ENCODE measurements at regions not wholly inside any gene's neighbourhood (a gene's known extent, or its start where the extent isn't known, plus 50 kb on each side); places are given as distances from the start of the nearest gene placed in this dataset.
A peak's percentile ranks its signal among the peaks of the same experiment; 100 is the strongest.

DNA sequence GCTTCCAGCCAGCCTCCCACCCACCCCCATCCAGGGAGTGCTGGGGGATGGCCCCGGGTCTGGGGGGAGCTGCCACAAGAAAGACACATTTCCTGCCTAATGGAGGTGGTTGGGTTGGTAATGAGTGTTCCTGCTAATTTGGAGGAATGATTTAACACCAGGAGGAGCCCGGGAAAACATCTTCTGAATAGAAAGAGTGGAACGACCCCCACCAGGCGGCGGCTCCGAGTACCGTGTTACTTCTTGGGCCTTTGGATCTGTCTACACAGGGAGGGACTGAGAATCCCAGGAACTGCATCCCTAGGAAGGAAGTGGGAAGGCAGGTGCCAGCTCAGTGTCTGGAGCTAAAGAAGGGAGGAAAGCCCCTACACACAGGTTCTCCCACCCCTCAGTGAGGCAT lies 64.6 kb downstream of the TSPAN17 start:
- H3K9me3 Mint-ChIP-seq (ENCODE audit: insufficient read depth): no peaks in the 10 kb centered on the region
- DNase-seq (no peak), ATAC-seq (no peak)
- peaks cover 18% of the 10 kb centered on the region for H3K27me3 Mint-ChIP-seq (ENCODE audit: low read depth)
- POLR2A ChIA-PET: no interaction called here
- no peaks in the 10 kb centered on the region for H3K36me3 Mint-ChIP-seq (ENCODE audit: low read depth)
- H3K4me1 Mint-ChIP-seq (ENCODE audit: low read depth): no peaks in the 10 kb centered on the region
- CTCF ChIA-PET: no interaction called here
- no peak overlapping the region for H3K27ac Mint-ChIP-seq
- no peak overlapping the region for H3K4me3 Mint-ChIP-seq

DNA sequence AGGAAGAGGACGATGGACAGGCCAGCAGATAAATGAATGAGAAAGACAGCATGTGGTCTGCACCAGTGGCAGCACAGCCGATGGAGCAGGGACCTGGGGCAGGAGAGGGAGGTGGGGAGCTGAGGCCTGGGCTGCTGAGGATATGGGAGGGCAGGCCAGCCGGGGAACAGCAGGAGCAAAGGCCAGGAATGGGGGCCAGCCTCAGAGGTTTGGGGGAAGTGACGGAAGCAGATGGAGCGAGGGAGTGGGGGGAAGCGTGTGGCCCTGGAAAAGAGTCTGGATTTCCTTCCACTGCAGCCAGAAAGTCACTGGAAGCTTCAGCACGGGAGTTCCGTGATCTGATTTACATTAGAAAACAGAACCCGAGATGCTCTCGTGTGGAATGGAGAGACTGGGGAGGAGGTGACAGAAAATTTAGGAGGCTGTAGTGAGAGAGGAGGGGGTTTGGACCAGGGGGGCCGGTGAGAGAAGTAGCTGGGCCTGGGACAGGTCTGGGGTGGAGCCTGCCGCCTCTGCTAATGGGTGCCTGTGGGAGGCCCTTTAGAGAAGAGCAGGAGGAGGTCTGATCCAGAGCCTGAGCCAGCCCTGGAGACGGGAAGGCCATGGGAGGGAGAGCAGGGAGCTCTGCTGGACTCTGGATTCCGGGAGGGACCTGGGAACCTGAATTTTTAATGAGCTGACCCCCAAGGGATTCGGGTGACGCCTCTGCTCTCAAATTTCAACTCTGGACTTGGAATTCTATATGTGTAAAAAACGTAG lies 65.4 kb downstream of the TSPAN17 start:
- Mint-ChIP-seq H3K4me3 (no peak overlapping the region), H3K27me3 (ENCODE audit: low read depth) (peaks cover 21% of the 10 kb centered on the region), H3K36me3 (ENCODE audit: low read depth) (no peaks in the 10 kb centered on the region), H3K9me3 (ENCODE audit: insufficient read depth) (no peaks in the 10 kb centered on the region), H3K27ac (no peak overlapping the region), H3K4me1 (ENCODE audit: low read depth) (no peaks in the 10 kb centered on the region)
- no peak for DNase-seq
- POLR2A ChIA-PET: no interaction called here
- CTCF ChIA-PET: no interaction called here
- no peak for ATAC-seq

DNA sequence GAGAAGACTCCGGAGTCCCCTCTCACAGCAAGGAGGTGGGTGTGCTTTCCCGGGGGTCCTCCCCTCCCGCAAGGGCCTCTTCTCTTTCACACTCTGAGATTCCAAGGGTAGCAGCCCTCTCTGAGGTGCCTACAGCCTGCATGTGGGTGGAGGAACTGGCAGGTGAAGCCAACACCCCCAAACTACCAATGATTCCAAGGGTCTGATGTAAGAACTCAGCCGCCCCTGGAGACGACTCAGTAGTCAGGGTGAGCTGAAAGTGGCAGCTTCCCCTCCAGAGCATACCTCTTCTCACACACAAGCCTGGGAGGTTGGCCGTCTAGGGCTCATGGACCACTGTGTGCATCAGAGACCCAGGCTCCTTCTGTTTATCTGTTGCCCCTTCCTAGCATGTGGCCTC lies 66.1 kb downstream of the TSPAN17 start:
- no peak for ATAC-seq
- peaks cover 21% of the 10 kb centered on the region for H3K27me3 Mint-ChIP-seq (ENCODE audit: low read depth)
- ChIA-PET CTCF (no interaction called here), POLR2A (no interaction called here)
- H3K4me3 Mint-ChIP-seq: no peak overlapping the region
- no peaks in the 10 kb centered on the region for H3K4me1 Mint-ChIP-seq (ENCODE audit: low read depth)
- H3K9me3 Mint-ChIP-seq (ENCODE audit: insufficient read depth): no peaks in the 10 kb centered on the region
- H3K36me3 Mint-ChIP-seq (ENCODE audit: low read depth): no peaks in the 10 kb centered on the region
- DNase-seq: no peak
- no peak overlapping the region for H3K27ac Mint-ChIP-seq

DNA sequence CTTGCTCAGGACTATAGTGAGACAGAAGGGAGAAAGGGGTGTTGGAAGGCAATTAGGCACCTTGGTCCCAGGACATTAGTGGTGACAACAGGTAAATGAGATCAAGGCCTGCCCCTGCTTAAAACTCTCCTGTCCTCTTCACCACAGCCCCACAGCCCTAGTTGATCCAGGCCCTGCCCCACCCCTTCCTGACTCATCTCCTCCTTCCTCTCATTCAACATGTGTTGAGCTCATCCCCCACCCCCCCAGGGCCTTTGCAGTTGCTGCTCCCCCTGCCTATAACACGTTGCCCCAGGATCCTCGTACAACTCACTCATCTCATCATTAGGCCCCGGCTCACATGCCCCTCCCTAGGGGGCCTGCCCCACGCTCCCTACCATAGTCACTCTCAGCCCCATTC lies 66.8 kb downstream of the TSPAN17 start:
- no peaks in the 10 kb centered on the region for H3K9me3 Mint-ChIP-seq (ENCODE audit: insufficient read depth)
- no peak overlapping the region for H3K4me3 Mint-ChIP-seq
- no peak overlapping the region for H3K27ac Mint-ChIP-seq
- H3K27me3 Mint-ChIP-seq (ENCODE audit: low read depth): peaks cover 23% of the 10 kb centered on the region
- no peaks in the 10 kb centered on the region for H3K36me3 Mint-ChIP-seq (ENCODE audit: low read depth)
- ATAC-seq: no peak
- ChIA-PET CTCF (no interaction called here), POLR2A (no interaction called here)
- no peaks in the 10 kb centered on the region for H3K4me1 Mint-ChIP-seq (ENCODE audit: low read depth)
- no peak for DNase-seq

DNA sequence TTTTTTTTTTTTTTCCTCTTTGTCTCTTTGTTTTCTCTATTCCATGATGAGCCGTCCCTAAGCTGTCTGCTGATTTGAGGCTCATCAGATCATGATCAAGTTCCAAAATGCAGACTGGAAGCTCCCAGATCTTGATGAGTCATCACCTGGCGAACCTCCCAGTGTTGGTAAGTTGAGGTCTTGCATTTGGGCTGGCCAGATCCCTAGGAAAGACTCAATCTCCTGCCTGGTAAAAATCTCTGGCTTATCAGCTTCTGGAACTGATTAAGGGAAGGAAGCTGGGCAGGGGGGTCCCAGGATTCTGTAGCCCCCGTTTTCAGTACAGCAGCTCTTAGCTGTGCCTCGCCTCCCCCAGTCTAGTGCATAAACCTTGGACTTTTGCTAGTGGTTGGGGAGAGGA lies 69.0 kb downstream of the TSPAN17 start:
- Mint-ChIP-seq H3K27me3 (ENCODE audit: low read depth) (peaks cover 29% of the 10 kb centered on the region), H3K27ac (no peak overlapping the region), H3K4me1 (ENCODE audit: low read depth) (no peaks in the 10 kb centered on the region), H3K9me3 (ENCODE audit: insufficient read depth) (no peaks in the 10 kb centered on the region), H3K36me3 (ENCODE audit: low read depth) (no peaks in the 10 kb centered on the region), H3K4me3 (no peak overlapping the region)
- no peak for DNase-seq
- ChIA-PET POLR2A (no interaction called here), CTCF (interaction anchor here (1.4 kb wide), 1 partner anchor 55 kb away, joined by 4 read pairs; no protein-coding TSS in a partner anchor)
- ATAC-seq: no peak

DNA sequence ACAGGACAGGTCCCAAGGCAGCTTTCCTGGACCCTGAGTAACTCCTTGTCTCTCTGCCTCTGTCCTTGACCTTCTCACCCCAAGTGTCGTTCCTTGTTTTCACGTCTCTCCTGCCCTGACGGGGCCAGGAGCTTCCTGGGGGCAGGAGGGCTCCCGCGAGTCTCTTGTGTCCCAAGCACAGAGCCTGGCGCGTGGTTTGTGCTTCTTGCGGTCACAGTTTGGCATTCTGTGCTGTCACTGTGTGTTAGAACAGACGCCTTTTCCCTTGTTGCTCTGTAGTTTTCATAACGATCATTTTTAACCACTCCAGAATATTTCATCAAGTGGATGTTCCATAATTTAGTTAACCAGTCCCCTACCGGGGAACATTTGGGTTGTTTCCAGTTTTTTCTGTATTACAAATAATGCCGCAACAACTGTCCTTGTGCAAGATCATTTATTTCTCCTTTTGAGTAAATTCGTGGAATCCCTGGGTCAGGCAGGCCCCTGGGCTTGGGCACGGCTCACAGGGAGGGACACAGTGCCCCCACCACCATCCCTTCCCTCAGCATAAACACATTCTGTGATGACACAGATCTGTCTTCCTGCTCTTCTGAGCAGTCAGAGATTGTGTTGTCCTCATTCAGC lies 71.9 kb downstream of the TSPAN17 start:
- no peaks in the 10 kb centered on the region for H3K36me3 Mint-ChIP-seq (ENCODE audit: low read depth)
- peaks cover 5% of the 10 kb centered on the region for H3K4me1 Mint-ChIP-seq (ENCODE audit: low read depth)
- no peaks in the 10 kb centered on the region for H3K9me3 Mint-ChIP-seq (ENCODE audit: insufficient read depth)
- POLR2A ChIA-PET: no interaction called here
- CTCF ChIA-PET: no interaction called here
- peaks cover 29% of the 10 kb centered on the region for H3K27me3 Mint-ChIP-seq (ENCODE audit: low read depth)
- no peak for DNase-seq
- no peak for ATAC-seq
- no peak overlapping the region for H3K27ac Mint-ChIP-seq
- H3K4me3 Mint-ChIP-seq: no peak overlapping the region

DNA sequence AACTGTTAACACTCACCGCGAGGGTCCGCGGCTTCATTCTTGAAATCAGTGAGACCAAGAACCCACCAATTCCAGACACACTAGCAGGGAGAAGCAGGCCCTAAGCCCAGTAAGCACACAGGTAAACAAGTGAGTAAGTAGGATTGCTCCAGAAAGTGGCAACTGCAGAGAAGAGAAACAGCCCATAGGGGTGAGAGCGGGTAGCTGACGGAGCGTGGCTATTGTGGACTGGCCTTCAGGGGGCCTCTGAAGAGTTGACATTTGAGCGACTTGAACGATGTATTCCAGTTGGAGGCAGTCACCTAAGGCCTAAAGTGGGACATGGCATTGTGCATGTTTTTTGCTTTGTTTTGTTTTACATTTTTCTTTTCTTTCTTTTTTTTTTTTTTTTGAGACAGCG lies 74.2 kb downstream of the TSPAN17 start:
- ATAC-seq (no peak), DNase-seq (no peak)
- H3K36me3 Mint-ChIP-seq (ENCODE audit: low read depth): no peaks in the 10 kb centered on the region
- H3K4me3 Mint-ChIP-seq: no peak overlapping the region
- peaks cover 40% of the 10 kb centered on the region for H3K27me3 Mint-ChIP-seq (ENCODE audit: low read depth)
- H3K4me1 Mint-ChIP-seq (ENCODE audit: low read depth): peaks cover 5% of the 10 kb centered on the region
- CTCF ChIA-PET: no interaction called here
- POLR2A ChIA-PET: no interaction called here
- H3K27ac Mint-ChIP-seq: no peak overlapping the region
- H3K9me3 Mint-ChIP-seq (ENCODE audit: insufficient read depth): no peaks in the 10 kb centered on the region

DNA sequence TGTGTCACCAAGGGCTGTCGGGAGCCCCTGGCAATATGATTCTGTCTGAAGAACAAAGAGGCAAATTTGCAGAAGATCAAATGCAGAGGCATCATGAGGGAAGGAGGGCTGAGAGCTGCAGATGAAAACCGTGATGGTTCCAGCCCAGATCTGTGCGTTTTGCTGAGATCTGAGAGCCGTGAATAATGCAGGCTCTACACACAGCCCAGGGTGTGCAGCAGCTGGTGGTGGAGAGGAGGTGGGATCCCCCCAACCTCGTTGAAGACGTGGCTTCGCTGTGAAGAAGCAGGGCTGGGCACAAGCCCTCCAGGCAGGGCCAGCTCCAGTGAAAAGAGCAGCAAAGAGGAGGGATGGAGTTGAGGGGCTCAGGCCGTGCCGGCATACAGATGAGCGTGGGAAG lies 75.5 kb downstream of the TSPAN17 start:
- Mint-ChIP-seq H3K27ac (no peak overlapping the region), H3K9me3 (ENCODE audit: insufficient read depth) (no peaks in the 10 kb centered on the region), H3K4me1 (ENCODE audit: low read depth) (peaks cover 7% of the 10 kb centered on the region), H3K36me3 (ENCODE audit: low read depth) (no peaks in the 10 kb centered on the region), H3K27me3 (ENCODE audit: low read depth) (peaks cover 38% of the 10 kb centered on the region), H3K4me3 (no peak overlapping the region)
- ATAC-seq (no peak), DNase-seq (no peak)
- CTCF ChIA-PET: no interaction called here
- POLR2A ChIA-PET: no interaction called here

DNA sequence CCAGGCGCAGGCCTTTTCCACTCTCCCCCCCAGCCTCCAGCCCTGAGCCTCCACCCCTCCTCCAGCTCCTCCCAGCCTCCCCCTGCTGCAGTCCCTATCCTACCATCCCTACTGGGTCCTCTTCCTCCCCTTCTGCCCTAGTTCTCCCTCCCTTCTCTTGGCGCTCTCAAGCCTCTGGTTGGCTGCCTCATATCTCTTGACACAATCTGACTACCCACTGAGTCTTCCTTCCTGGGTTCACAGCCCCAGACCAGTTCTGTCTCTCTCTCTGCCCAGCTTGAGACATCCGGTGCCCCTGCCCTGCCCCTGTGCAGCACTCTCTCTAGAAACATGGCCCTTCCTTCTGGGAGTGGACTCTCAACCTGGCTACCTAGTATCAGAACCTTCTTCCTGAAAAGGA lies 76.2 kb downstream of the TSPAN17 start:
- CTCF ChIA-PET: interaction anchor here (1.4 kb wide), 1 partner anchor 63 kb away, joined by 4 read pairs; no protein-coding TSS in a partner anchor
- peaks cover 7% of the 10 kb centered on the region for H3K4me1 Mint-ChIP-seq (ENCODE audit: low read depth)
- no peak overlapping the region for H3K4me3 Mint-ChIP-seq
- peak; percentile 47 for ATAC-seq
- POLR2A ChIA-PET: no interaction called here
- no peak overlapping the region for H3K27ac Mint-ChIP-seq
- DNase-seq: no peak
- peaks cover 38% of the 10 kb centered on the region for H3K27me3 Mint-ChIP-seq (ENCODE audit: low read depth)
- no peaks in the 10 kb centered on the region for H3K36me3 Mint-ChIP-seq (ENCODE audit: low read depth)
- H3K9me3 Mint-ChIP-seq (ENCODE audit: insufficient read depth): no peaks in the 10 kb centered on the region

DNA sequence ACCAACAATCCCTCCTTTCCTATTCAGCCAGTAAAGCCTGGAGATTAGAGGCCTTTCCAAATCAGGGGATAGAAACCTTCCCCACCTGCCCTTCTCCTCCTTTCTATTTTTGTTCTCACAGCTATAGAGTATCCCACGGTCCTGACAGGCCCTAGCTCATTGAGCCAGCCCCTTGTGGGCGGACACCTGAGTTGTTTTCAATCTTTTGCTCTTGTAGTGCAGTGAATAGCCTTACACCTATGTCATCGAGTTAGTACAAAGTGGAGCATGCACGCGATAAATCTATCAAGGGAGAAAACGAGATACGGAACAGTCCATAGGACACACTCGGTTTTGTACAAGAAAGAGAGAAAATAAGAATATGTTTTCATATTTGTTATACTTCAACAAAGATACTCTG lies 77.2 kb downstream of the TSPAN17 start:
- no peaks in the 10 kb centered on the region for H3K9me3 Mint-ChIP-seq (ENCODE audit: insufficient read depth)
- peaks cover 36% of the 10 kb centered on the region for H3K27me3 Mint-ChIP-seq (ENCODE audit: low read depth)
- H3K27ac Mint-ChIP-seq: no peak overlapping the region
- CTCF ChIA-PET: interaction anchor here (0.8 to 1.4 kb wide), 2 partner anchors 64 to 1108 kb away, joined by 3 to 4 read pairs; no protein-coding TSS in a partner anchor
- POLR2A ChIA-PET: no interaction called here
- no peak for DNase-seq
- no peaks in the 10 kb centered on the region for H3K36me3 Mint-ChIP-seq (ENCODE audit: low read depth)
- H3K4me3 Mint-ChIP-seq: no peak overlapping the region
- no peak for ATAC-seq
- H3K4me1 Mint-ChIP-seq (ENCODE audit: low read depth): peaks cover 7% of the 10 kb centered on the region

DNA sequence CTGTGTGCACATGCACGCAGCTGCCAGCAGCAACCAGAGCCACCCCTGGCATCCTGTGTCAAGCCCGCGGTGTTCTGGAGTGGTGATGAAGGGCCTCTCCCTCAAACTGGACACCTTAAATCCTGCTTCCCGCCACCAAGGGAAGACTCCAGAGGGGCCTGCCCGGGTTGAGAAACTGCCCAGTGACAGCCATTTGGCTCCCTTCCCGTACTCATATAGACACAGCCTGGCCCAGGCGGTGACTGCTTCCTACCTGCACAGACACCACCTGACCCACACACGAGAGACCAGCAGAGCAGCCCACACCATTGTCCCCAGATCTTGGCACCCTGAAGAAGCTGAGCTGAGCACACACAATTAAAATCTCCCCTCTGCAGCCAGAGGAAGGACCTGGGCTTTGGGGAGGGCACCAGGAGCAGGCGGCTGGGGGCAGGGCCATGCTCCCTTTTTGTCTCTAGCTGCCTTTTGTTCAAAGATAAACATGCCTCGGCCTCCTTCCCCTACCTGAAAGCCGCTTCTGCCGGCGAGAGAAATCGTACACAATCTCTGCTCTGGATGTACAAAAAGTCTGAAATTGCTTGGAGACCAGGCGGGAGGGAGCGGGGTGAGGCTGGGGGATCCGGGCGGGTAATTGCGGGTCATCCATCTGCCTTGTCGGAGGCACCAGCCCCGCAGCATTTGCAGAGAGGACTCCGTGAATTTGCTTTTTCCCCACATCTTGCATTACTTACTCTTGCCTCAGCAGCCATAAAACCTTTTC lies 78.4 kb downstream of the TSPAN17 start:
- no peaks in the 10 kb centered on the region for H3K9me3 Mint-ChIP-seq (ENCODE audit: insufficient read depth)
- CTCF ChIA-PET: no interaction called here
- H3K4me1 Mint-ChIP-seq (ENCODE audit: low read depth): peaks cover 7% of the 10 kb centered on the region
- H3K36me3 Mint-ChIP-seq (ENCODE audit: low read depth): no peaks in the 10 kb centered on the region
- H3K27ac Mint-ChIP-seq: no peak overlapping the region
- ATAC-seq (no peak), DNase-seq (no peak)
- H3K27me3 Mint-ChIP-seq (ENCODE audit: low read depth): peaks cover 38% of the 10 kb centered on the region
- no peak overlapping the region for H3K4me3 Mint-ChIP-seq
- POLR2A ChIA-PET: no interaction called here

DNA sequence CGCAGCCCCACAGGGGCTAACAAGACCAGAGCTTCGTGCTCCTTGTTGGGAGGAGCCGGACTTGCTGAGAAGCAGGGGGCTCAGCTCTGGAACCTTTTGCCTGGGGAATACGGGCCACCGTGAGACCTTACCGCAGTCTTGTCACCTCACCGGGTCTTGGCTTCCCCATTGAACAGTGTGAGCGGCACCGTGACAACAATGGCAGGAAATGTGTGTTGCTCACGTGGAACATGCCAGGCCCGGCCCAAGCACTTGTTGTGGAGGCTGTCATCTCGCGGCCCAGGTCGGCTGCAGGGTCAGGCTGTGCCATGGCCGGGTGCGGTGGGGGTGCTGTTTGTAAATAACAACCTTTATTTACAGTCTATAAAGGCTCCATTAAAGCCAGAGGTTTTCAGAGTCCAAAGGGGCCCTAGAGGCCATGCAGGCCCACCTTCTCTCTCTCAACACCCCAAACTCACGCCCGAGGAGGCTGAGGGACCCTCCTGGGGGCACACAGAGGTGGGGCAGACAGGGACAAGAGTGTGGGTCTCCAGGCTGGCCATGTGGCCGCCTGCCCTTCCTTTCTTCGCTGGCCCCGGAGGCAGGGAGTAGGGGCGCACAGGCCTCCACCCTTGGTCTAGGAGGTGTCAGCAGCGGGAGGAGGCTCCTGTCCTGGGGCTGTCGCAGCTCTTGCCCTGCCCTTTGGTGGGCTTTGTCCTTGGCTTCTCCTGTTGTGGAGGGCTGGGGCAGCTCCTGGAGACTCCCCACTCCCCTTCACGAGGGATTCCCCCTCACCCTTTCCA lies 79.7 kb downstream of the TSPAN17 start:
- ATAC-seq (no peak), DNase-seq (no peak)
- POLR2A ChIA-PET: no interaction called here
- Mint-ChIP-seq H3K4me1 (ENCODE audit: low read depth) (peaks cover 7% of the 10 kb centered on the region), H3K36me3 (ENCODE audit: low read depth) (no peaks in the 10 kb centered on the region), H3K27me3 (ENCODE audit: low read depth) (peaks cover 34% of the 10 kb centered on the region), H3K27ac (no peak overlapping the region), H3K4me3 (no peak overlapping the region), H3K9me3 (ENCODE audit: insufficient read depth) (no peaks in the 10 kb centered on the region)
- CTCF ChIA-PET: no interaction called here
